ENCODE measurements at regions not wholly inside any gene's neighbourhood (a gene's known extent, or its start where the extent isn't known, plus 50 kb on each side); places are given as distances from the start of the nearest gene placed in this dataset.

- DNase-seq (ENCODE audit: low spot score) = no peak
- no peak for FAIRE-seq
Observed at GRCh38 chr3:193981504-193981903, 154.4 kb upstream of the HES1 start.

- no peak for FAIRE-seq
- no peak for DNase-seq (ENCODE audit: low spot score)
Observed at GRCh38 chr3:193982258-193982659, 153.7 kb upstream of the HES1 start.

DNA sequence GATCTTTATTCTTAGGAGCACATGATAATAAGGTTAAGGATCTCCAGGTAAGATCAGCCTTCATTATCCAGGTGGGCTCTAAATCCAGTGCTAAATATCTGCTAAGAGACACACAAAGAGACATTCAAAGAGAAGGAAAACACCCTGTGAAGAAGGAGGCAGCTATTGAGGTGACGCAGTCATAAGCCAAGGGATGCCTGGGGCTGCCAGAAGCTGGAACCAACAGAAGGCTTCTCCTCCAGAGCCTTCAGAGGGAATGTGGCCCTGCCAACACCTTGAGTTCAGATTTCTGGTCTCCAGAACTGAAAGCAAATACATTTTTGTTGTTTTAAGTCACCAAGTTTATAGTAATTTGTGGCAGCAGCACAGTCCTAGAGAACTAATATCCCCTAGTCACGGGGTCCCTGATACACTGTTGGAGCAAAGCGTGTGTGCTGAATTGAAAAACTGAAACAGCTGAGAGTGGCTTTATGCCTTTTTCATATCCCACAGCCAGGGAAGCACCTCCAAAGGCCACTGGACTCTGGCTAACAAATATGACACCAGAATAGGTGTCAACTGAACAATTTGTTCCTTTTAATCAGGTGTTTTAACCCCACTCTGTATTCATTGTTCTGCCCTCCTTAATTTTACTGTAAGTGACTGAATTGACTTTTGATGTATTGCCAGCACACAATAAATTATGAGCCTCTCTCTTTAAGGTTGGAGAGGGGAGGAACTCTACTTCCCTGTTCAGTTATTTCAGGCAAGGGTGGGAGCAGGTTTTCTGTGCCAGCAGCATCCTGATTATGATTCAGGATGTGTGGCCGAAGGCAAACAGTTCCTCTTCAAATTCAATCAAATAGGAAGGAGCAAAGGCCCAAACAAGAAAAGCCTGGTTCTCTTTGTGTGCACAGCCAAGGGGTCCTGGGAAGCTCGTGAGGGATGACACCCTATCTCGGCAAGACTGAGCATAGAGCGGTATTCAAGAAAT lies 151.8 kb upstream of the HES1 start:
- no peak for DNase-seq (ENCODE audit: low spot score)
- no peak for FAIRE-seq

- FAIRE-seq = no peak
- no peak for DNase-seq (ENCODE audit: low spot score)
Observed at GRCh38 chr3:193984876-193985275, 151.1 kb upstream of the HES1 start.

DNA sequence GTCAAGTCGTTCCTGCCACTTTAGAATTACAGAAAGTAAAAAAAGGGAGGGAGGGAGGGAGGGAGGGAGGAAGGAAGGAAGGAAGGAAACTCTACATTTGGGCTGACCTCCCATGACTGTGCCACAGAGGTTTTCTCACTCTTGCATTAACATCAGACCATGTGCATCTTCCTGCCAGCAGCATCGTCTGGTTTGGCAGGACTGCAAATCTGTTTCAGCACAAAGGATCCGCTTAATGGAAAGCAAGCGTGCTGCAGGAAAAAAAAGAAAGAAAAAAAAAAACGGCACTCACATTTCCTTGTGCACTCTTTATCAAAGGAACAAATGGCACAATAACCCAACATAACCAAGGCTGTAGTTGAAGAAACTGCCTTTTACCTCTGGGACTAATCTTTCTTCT lies 148.8 kb upstream of the HES1 start:
- FAIRE-seq = no peak
- no peak for DNase-seq (ENCODE audit: low spot score)

DNA sequence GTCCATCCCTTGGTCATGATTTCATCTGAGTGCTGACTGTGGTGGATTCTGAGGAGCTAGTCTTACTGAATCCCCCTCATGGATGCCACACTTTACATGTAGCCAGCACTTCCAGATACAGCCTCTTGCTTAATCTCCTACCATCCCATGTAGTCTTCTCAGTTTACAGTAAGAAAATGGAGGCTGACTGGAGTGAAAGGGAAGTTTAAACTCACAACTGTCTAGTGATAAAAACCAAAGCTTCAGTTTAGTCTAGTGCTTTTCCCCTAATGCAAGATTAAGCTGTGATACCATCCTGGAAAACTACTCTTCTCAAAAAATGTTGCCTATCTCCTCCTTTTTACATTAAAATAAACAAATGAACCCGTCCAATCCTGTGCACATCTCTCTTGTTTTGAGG lies 146.8 kb upstream of the HES1 start:
- DNase-seq (ENCODE audit: low spot score) (no peak), FAIRE-seq (no peak)

GRCh38 chr3:193991666-193992424 lies 144.1 kb upstream of the HES1 start:
- FAIRE-seq (no peak), DNase-seq (ENCODE audit: low spot score) (no peak)

- DNase-seq (ENCODE audit: low spot score) (no peak), FAIRE-seq (no peak)
Observed at GRCh38 chr3:193992425-193993037, 143.4 kb upstream of the HES1 start.

GRCh38 chr3:193996221-193996620 lies 139.7 kb upstream of the HES1 start:
- no peak for FAIRE-seq
- no peak for DNase-seq (ENCODE audit: low spot score)

GRCh38 chr3:193996641-193997089 lies 139.3 kb upstream of the HES1 start:
- no peak for FAIRE-seq
- DNase-seq (ENCODE audit: low spot score) = no peak

DNA sequence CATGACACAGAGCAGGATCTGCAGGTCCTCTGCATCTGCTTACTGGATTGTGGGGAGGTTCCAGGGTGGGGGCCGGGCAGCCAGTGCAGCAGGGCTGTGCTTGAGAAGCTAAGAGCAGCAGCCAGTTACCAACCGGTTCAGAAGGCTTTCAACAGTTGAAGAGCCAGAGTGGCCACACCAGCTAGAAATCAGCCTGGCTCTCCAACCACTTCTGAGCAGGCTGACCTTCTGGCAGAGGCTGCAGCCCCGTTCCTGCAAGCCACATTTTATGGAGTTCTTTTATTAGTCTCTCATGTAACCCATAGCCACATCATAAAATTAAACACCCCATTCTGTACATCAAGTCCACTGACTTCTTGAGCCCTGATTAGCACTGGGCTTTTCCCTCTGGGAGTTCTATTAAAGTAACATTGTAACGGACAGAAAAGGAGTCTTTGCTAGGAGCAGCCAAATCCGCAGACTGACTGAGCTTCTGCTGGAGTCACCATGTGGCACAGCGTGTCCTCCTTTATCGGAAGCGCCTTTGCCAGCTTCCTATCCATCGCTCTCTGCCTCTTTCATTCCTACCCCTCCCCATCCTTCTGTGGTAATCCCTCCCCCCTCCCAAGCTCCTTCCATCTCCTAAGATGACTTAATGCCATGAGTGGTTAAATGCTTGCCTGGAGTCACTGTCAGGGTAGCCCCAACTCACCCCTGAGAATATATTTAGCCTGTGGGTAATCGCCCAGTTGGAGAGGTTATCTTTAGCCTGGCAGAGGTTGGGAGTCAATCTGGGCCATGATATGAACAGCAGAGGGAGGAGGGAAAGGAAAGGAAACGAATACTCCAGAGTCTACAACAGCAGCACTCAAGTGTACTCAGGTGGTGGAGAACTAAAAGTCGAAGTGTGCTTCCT lies 138.5 kb upstream of the HES1 start:
- no peak for FAIRE-seq
- no peak for DNase-seq (ENCODE audit: low spot score)

- no peak for FAIRE-seq
Observed at GRCh38 chr3:193998123-193998448, 137.9 kb upstream of the HES1 start.

GRCh38 chr3:193998628-193999195 lies 137.2 kb upstream of the HES1 start:
- DNase-seq (ENCODE audit: low spot score) = no peak
- no peak for FAIRE-seq

More at GRCh38 chr3:193998123-193998448, 137.9 kb upstream of the HES1 start:
- DNase-seq (ENCODE audit: low spot score) = no peak

DNA sequence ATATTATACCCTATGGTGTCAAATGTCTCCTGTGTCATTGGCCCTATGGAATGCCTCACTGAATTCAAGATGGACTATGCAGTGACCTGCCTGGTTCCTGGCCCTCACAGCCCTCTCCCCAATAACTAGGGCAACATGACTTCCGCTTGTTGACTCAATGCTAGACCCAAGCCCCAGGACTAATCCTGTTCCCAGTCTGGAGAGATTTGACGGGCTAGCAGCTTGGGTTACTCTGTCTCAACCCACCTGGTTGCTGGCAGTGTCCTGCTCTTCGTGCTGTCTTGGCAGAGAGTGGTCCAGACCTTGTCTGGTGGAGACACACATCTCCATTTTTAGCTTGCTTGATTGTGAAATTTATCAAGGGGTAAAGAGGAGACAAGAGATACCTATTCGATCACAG lies 135.8 kb upstream of the HES1 start:
- FAIRE-seq = no peak
- no peak for DNase-seq (ENCODE audit: low spot score)

DNA sequence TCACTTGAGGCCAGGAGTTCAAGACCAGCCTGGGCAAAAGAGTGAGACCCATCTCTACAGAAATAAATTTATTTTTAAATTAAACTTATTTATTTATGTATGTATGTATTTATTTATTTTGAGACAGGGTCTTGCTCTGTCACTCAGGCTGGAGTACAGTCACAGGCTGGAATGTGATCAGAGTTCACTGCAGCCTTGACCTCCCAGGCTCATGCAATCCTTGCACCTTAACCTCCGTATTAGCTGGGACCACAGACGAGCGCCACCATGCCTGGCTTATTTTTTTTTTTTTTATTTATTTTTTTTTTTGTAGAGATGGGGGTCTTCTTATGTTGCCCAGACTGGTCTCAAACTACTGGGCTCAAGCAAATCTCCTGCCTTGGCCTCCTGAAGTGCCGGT lies 135.2 kb upstream of the HES1 start:
- FAIRE-seq = no peak
- DNase-seq (ENCODE audit: low spot score) = no peak

DNA sequence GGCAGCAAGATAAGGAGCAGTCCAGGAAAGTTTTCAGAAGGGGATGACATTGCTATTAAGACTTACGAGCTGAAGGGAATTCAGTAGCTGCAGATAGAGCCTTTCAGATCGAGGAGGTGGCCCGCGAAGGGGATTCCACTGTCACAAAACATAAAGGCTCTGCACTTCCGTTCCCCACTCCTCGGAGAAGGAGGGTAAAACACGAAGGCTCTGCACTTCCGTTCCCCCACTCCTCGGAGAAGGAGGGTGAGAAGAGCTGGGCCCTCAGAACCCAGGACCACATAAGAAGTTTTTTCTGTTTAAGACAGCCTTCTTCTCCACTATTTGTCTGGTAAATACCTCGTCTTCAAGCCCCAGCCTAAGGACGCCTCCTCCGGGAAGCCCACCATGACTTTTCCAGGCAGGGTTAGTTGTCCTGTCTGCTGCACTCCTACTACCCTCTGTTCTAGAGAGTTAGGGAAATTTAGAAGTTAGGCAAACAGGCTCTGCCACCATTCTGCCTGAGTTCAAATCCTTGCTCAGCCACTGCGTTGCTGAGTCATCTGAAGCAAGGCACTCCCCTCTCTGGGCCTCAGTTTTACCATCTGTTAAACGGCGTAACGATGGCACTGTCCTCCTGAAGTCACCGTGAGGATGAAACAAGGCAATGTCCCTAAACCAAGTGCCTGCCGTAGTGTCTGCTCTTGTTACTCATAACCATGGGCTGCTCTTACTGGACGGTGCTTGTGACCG lies 134.1 kb upstream of the HES1 start:
- no peak for FAIRE-seq
- no peak for DNase-seq (ENCODE audit: low spot score)

GRCh38 chr3:194003114-194004057 lies 132.6 kb upstream of the HES1 start:
- FAIRE-seq = peak; percentile 84

GRCh38 chr3:194005930-194006501 lies 129.9 kb upstream of the HES1 start:
- FAIRE-seq (no peak), DNase-seq (ENCODE audit: low spot score) (no peak)

More at GRCh38 chr3:194003114-194004057, 132.6 kb upstream of the HES1 start:
- peak; percentile 91 for DNase-seq (ENCODE audit: low spot score)
